CD14-positive monocyte (primary cell): ENCODE measurements at regions not wholly inside any gene's neighbourhood (a gene's known extent, or its start where the extent isn't known, plus 50 kb on each side); places are given as distances from the start of the nearest gene placed in this dataset.

Source experiments
- DNase-seq, 3 donors: peaks; one replicate each; pipeline ENCODE4 v3.0.0-alpha.2; 2011 to 2022
- H2AFZ ChIP-seq: 2 replicates; pipeline ENCODE4 v1.6.0; 2012; ENCODE audit warnings: mild to moderate bottlenecking, low read depth, low read length, inconsistent platforms; ENCODE audit not compliant: insufficient read depth, poor library complexity, severe bottlenecking
- H3K27ac ChIP-seq, 2 donors: 1 replicate in 1 of 2; 2 replicates in 1 of 2; pipeline ENCODE4 v1.5.1; 2012 to 2013; ENCODE audit warnings: low read length in 2 of 2, control low read depth in 1 of 2, inconsistent platforms in 1 of 2, low read depth in 1 of 2, mild to moderate bottlenecking in 1 of 2
- H3K27me3 ChIP-seq, 2 donors: one replicate each; pipeline versions ENCODE4 v1.6.0 to v1.6.1; 2011 to 2013; ENCODE audit warnings: low read length in 2 of 2; ENCODE audit not compliant: control insufficient read depth in 2 of 2, insufficient read depth in 2 of 2
- H3K36me3 ChIP-seq, 2 donors: replicated peaks in 1 of 2; 1 replicate in 1 of 2; 2 replicates in 1 of 2; pipeline versions ENCODE4 v1.5.1 to v1.6.1; 2012 to 2013; ENCODE audit warnings: low read length in 2 of 2, control low read depth in 1 of 2, inconsistent platforms in 1 of 2, mild to moderate bottlenecking in 1 of 2; ENCODE audit not compliant: insufficient read depth in 2 of 2, control insufficient read depth in 1 of 2
- H3K4me1 ChIP-seq, 2 donors: 1 replicate in 1 of 2; 2 replicates in 1 of 2; pipeline versions ENCODE4 v1.5.1 to v1.6.1; 2012 to 2013; ENCODE audit warnings: low read length in 2 of 2, control low read depth in 1 of 2, inconsistent platforms in 1 of 2, mild to moderate bottlenecking in 1 of 2, moderate library complexity in 1 of 2; ENCODE audit not compliant: insufficient read depth in 2 of 2, control insufficient read depth in 1 of 2
- H3K4me2 ChIP-seq: replicated peaks from 2 replicates; pipeline ENCODE3; 2012; ENCODE audit warnings: low read length, moderate library complexity, mild to moderate bottlenecking; ENCODE audit not compliant: poor library complexity, severe bottlenecking; ENCODE audit errors: extremely low read depth
- H3K4me3 ChIP-seq, 3 experiments: fragments of 200-600 bp in 1 of 3; sonication (generic) in 1 of 3; replicated peaks in 1 of 3; 1 replicate in 2 of 3; 2 replicates in 1 of 3; pipeline ENCODE4 v1.5.1; 2011 to 2013; ENCODE audit warnings: low read length in 3 of 3, mild to moderate bottlenecking in 3 of 3, control low read depth in 2 of 3, low read depth in 2 of 3, inconsistent platforms in 1 of 3, moderate library complexity in 1 of 3
- H3K79me2 ChIP-seq: 2 replicates; pipeline ENCODE4 v1.6.0; 2012; ENCODE audit warnings: mild to moderate bottlenecking, control low read depth, inconsistent platforms, low read length, moderate library complexity; ENCODE audit not compliant: insufficient read depth
- H3K9ac ChIP-seq: 2 replicates; pipeline ENCODE4 v1.6.0; 2017; ENCODE audit warnings: low read length, mild to moderate bottlenecking; ENCODE audit not compliant: insufficient read depth, poor library complexity, severe bottlenecking
- H3K9me3 ChIP-seq, 2 donors: replicated peaks in 1 of 2; 1 replicate in 1 of 2; 2 replicates in 1 of 2; pipeline versions ENCODE4 v1.5.1 to v1.6.1; 2012 to 2013; ENCODE audit warnings: low read length in 2 of 2, control low read depth in 1 of 2; ENCODE audit not compliant: control insufficient read depth in 1 of 2, insufficient read depth in 1 of 2
- H4K20me1 ChIP-seq: 2 replicates; pipeline ENCODE4 v1.6.0; 2012; ENCODE audit warnings: mild to moderate bottlenecking, low read length, control low read depth, moderate library complexity; ENCODE audit not compliant: insufficient read depth
- H3K27ac Mint-ChIP-seq, 7 donors: one replicate each; pipeline ENCODE4 v1.8.0; 2020; ENCODE audit warnings: mild to moderate bottlenecking in 7 of 7, mixed read lengths in 7 of 7, moderate library complexity in 6 of 7, inconsistent platforms in 2 of 7
- H3K27me3 Mint-ChIP-seq, 3 donors: one replicate each; pipeline ENCODE4 v1.8.0; 2021 to 2022; ENCODE audit warnings: low read depth in 3 of 3, mild to moderate bottlenecking in 3 of 3, mixed read lengths in 3 of 3, moderate library complexity in 3 of 3, inconsistent platforms in 1 of 3
- H3K36me3 Mint-ChIP-seq, 2 donors: one replicate each; pipeline ENCODE4 v1.8.0; 2020; ENCODE audit warnings: mixed read lengths in 2 of 2, inconsistent platforms in 1 of 2, mild to moderate bottlenecking in 1 of 2
- H3K4me1 Mint-ChIP-seq: one replicate; pipeline ENCODE4 v1.8.0; 2020; ENCODE audit warnings: mild to moderate bottlenecking, mixed read lengths
- H3K4me3 Mint-ChIP-seq, 2 donors: one replicate each; pipeline ENCODE4 v1.8.0; 2020; ENCODE audit warnings: mild to moderate bottlenecking in 2 of 2, mixed read lengths in 2 of 2, moderate library complexity in 1 of 2
- H3K9me3 Mint-ChIP-seq, 7 donors: one replicate each; pipeline ENCODE4 v1.8.0; 2020 to 2022; ENCODE audit warnings: mixed read lengths in 7 of 7, mild to moderate bottlenecking in 6 of 7, moderate library complexity in 6 of 7, inconsistent platforms in 2 of 7
- WGBS: methylation state at CpG from one replicate; pipeline ENCODE4 v1.1.5; 2013; ENCODE audit warnings: missing lambda C conversion rate; ENCODE audit not compliant: insufficient coverage; 5-methylcytosine and 5-hydroxymethylcytosine counted together
- intact Hi-C, 2 donors: fragments of 100-400 bp; cut with micrococcal nuclease; formaldehyde crosslinking; loops; one replicate each; pipeline versions ENCODE4 v1.15.0 to v1.15.1; 2023
- TF ChIP-seq, protein P1 (sequence below): fragments of 200-600 bp; IDR thresholded peaks from one replicate; pipeline ENCODE4 v1.8.0; 2022; ENCODE audit warnings: antibody characterized with exemption, mild to moderate bottlenecking

GRCh38 chr12:34349673-34349961 lies 327.3 kb downstream of the ALG10 start:
- no peak overlapping the region for H3K4me2 ChIP-seq
- no peaks in the 10 kb centered on the region for H3K27me3 ChIP-seq
- no peaks in the 10 kb centered on the region for H4K20me1 ChIP-seq
- H3K36me3 Mint-ChIP-seq, result no peaks in the 10 kb centered on the region
- H3K4me1 ChIP-seq, result no peaks in the 10 kb centered on the region
- H3K36me3 ChIP-seq, result no peaks in the 10 kb centered on the region
- peaks cover 96 to 100% of the 10 kb centered on the region in 2 donors for H3K9me3 ChIP-seq
- H3K27ac ChIP-seq, result no peak overlapping the region
- no peak for DNase-seq
- no peaks in the 10 kb centered on the region for H3K4me1 Mint-ChIP-seq
- H2AFZ ChIP-seq, result no peak overlapping the region
- H3K79me2 ChIP-seq, result no peaks in the 10 kb centered on the region
- H3K4me3 ChIP-seq, result no peak overlapping the region
- no peak overlapping the region for H3K4me3 Mint-ChIP-seq
- TF ChIP-seq, protein P1, sequence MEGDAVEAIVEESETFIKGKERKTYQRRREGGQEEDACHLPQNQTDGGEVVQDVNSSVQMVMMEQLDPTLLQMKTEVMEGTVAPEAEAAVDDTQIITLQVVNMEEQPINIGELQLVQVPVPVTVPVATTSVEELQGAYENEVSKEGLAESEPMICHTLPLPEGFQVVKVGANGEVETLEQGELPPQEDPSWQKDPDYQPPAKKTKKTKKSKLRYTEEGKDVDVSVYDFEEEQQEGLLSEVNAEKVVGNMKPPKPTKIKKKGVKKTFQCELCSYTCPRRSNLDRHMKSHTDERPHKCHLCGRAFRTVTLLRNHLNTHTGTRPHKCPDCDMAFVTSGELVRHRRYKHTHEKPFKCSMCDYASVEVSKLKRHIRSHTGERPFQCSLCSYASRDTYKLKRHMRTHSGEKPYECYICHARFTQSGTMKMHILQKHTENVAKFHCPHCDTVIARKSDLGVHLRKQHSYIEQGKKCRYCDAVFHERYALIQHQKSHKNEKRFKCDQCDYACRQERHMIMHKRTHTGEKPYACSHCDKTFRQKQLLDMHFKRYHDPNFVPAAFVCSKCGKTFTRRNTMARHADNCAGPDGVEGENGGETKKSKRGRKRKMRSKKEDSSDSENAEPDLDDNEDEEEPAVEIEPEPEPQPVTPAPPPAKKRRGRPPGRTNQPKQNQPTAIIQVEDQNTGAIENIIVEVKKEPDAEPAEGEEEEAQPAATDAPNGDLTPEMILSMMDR, result no peak
- no peak overlapping the region for H3K27ac Mint-ChIP-seq
- intact Hi-C loops, result no loop called here
- H3K9me3 Mint-ChIP-seq, result peaks cover 70 to 90% (median 71%) of the 10 kb centered on the region in 7 donors
- peaks cover 0 to 3% (median 0%) of the 10 kb centered on the region in 3 donors for H3K27me3 Mint-ChIP-seq
- no peak overlapping the region for H3K9ac ChIP-seq
- WGBS, result 51% methylated on average over 5 of the region's 16 CpGs

DNA sequence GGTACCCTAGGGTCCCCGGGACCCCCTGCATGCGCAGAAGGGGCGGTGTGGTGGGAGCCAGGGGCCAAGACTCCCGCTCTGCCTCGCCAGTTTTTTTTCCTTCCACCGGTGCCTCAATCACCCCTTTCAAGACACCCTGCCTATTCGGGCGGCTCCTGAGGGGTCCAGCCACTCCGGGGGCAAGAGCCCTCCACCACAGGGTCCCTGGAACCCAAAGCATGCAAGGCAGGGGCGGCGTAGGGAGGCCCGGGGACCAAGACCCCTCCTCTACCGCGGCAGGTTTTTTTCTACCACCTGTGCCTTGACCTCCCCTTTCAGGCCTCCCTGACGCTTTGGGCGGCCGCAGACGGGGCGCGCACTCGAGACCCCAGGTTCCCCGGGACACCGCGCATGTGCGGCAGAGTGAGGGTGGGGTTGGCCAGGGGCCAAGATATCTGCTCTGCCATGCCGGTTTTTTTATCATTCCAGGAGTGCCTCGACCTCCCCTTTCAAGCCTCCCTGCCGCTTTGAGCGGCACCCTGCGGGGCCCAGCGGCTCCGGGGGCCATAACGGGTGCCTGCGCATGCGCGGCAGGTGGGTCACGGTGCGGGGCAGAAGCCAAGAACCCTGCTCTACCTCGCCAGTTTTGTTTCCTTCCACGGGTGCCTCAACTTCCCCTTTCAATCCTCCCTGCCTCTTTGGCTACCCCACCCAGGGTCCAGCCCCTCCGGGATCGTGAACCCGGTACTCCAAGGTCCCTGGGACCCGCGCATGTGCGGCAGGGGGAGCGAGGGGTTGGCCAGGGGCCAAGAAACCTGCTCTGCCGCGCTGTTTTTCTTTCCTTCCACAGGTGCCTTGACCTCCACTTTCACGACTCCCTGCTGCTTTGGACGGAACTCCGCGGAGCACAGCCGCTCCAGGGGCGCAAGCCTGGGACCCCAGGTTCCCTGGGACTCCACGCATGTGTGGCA lies 328.1 kb downstream of the ALG10 start:
- Mint-ChIP-seq H3K27ac (no peak overlapping the region), H3K4me1 (no peaks in the 10 kb centered on the region), H3K27me3 (peaks cover 0 to 4% (median 0%) of the 10 kb centered on the region in 3 donors), H3K36me3 (no peaks in the 10 kb centered on the region), H3K4me3 (no peak overlapping the region), H3K9me3 (peaks cover 71 to 90% (median 72%) of the 10 kb centered on the region in 7 donors)
- Histone ChIP-seq H3K4me2 (no peak overlapping the region), H3K4me3 (no peak overlapping the region), H2AFZ (no peak overlapping the region), H4K20me1 (no peaks in the 10 kb centered on the region), H3K79me2 (no peaks in the 10 kb centered on the region), H3K27me3 (no peaks in the 10 kb centered on the region), H3K9ac (no peak overlapping the region), H3K27ac (no peak overlapping the region), H3K4me1 (no peaks in the 10 kb centered on the region), H3K36me3 (no peaks in the 10 kb centered on the region), H3K9me3 (peaks cover 96 to 100% of the 10 kb centered on the region in 2 donors)
- TF ChIP-seq, protein P1, result no peak
- no peak for DNase-seq
- 66% methylated on average over 53 of the region's 56 CpGs for WGBS
- intact Hi-C loops, result no loop called here
